Central memory CD8-positive, alpha-beta T cell (primary cell): ENCODE measurements at regions not wholly inside any gene's neighbourhood (a gene's known extent, or its start where the extent isn't known, plus 50 kb on each side); places are given as distances from the start of the nearest gene placed in this dataset.

Experiments used
- ATAC-seq: fragments of 150-1000 bp; cut with Tn5 transposase; replicated peaks from 2 replicates; pipeline ENCODE4 v1.10.0; 2022; ENCODE audit warnings: mild to moderate bottlenecking, moderate FRiP score, moderate number of reproducible peaks; ENCODE audit not compliant: poor library complexity, severe bottlenecking; ENCODE audit errors: extremely low read depth
- DNase-seq, 2 donors: peaks; one replicate each; pipeline ENCODE4 v3.0.0; 2021; ENCODE audit warnings: low spot score in 2 of 2
- H3K27ac Mint-ChIP-seq: one replicate; pipeline ENCODE4 v1.8.0; 2022; ENCODE audit warnings: low read depth, mild to moderate bottlenecking, moderate library complexity, mixed read lengths
- H3K27me3 Mint-ChIP-seq: one replicate; pipeline ENCODE4 v1.8.0; 2022; ENCODE audit warnings: mixed read lengths
- H3K36me3 Mint-ChIP-seq: one replicate; pipeline ENCODE4 v1.8.0; 2022; ENCODE audit warnings: mild to moderate bottlenecking, moderate library complexity, mixed read lengths; ENCODE audit not compliant: insufficient read depth
- H3K4me1 Mint-ChIP-seq: one replicate; pipeline ENCODE4 v1.8.0; 2022; ENCODE audit warnings: mixed read lengths
- H3K4me3 Mint-ChIP-seq: one replicate; pipeline ENCODE4 v1.8.0; 2022; ENCODE audit warnings: mild to moderate bottlenecking, moderate library complexity, mixed read lengths
- H3K9me3 Mint-ChIP-seq: one replicate; pipeline ENCODE4 v1.8.0; 2022; ENCODE audit warnings: mixed read lengths

- Mint-ChIP-seq H3K36me3 (peaks cover 1% of the 10 kb centered on the region), H3K27me3 (peaks cover 55% of the 10 kb centered on the region), H3K4me1 (no peaks in the 10 kb centered on the region), H3K9me3 (no peaks in the 10 kb centered on the region), H3K4me3 (no peak overlapping the region), H3K27ac (no peak overlapping the region)
- ATAC-seq (no peak), DNase-seq (no peak)
Observed at GRCh38 chr21:35674091-35674671, 386.1 kb downstream of the SETD4 start.

DNA sequence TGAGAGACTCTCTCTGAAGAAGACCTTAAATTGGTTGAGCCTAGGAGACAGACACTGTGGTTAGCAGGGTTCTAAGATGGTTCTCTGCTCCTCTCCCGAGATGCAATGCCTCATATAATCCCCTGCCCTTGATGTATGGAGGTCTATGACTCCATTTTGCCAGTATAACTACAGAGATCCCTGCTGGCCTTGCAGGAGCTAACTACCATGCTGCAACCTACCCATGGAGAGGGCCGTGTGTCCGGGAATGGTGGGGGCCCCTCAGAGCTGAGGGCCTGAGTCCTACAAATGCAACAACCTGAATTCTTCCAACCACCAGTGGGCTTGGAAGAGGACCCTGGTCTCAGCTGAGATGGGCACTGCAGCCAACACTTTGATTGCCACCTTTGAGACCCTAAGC, 388.0 kb downstream of the SETD4 start:
- peaks cover 63% of the 10 kb centered on the region for H3K27me3 Mint-ChIP-seq
- H3K27ac Mint-ChIP-seq = no peak overlapping the region
- no peaks in the 10 kb centered on the region for H3K36me3 Mint-ChIP-seq
- no peak overlapping the region for H3K4me3 Mint-ChIP-seq
- H3K4me1 Mint-ChIP-seq = no peaks in the 10 kb centered on the region
- H3K9me3 Mint-ChIP-seq = no peaks in the 10 kb centered on the region
- ATAC-seq (no peak), DNase-seq (no peak)

DNA sequence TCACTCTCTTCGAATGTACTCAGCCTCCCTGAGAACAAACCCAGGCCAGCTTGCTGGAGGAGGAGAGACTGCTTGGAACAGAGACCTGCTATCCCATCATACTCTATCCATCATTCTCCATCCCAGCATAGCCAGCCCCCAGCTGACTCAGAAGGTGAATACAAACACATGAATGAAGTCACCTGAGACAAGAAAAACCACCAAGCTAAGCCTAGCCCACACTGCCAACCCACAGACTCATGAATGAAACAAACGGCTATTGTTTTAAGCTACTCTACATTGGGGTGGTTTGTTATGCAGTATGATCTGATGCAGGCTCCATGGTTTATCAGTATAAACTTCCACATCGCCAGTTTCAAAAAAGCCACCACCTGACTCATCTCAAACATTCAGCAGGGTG, 395.6 kb downstream of the SETD4 start:
- H3K27me3 Mint-ChIP-seq = peaks cover 59% of the 10 kb centered on the region
- H3K9me3 Mint-ChIP-seq = no peaks in the 10 kb centered on the region
- H3K4me1 Mint-ChIP-seq = no peaks in the 10 kb centered on the region
- H3K27ac Mint-ChIP-seq = no peak overlapping the region
- H3K36me3 Mint-ChIP-seq = no peaks in the 10 kb centered on the region
- ATAC-seq (no peak), DNase-seq (no peak)
- no peak overlapping the region for H3K4me3 Mint-ChIP-seq

GRCh38 chr21:35663856-35664606, 396.3 kb downstream of the SETD4 start:
- H3K36me3 Mint-ChIP-seq = no peaks in the 10 kb centered on the region
- DNase-seq (no peak), ATAC-seq (no peak)
- H3K27ac Mint-ChIP-seq = no peak overlapping the region
- no peaks in the 10 kb centered on the region for H3K4me1 Mint-ChIP-seq
- H3K27me3 Mint-ChIP-seq = peaks cover 55% of the 10 kb centered on the region
- no peak overlapping the region for H3K4me3 Mint-ChIP-seq
- no peaks in the 10 kb centered on the region for H3K9me3 Mint-ChIP-seq

DNA sequence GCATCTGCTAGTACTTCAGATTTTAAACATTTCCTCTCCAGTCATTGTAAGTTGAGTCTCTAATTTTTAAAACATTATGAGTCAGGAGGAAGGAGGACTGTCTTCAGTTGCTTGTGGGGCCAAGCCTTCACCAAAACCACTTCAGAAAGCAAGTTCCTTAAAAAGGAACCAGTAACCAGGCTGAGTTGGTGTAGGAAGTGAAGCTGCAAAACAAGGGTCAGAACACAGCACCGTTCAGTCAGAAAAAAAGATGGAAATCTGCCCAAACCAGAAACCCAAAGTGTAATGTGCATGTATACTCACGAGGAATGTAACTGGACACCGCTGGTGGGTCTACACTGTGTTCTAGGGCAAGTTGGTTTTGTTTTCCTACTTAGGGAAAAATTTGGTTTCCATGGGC, 402.1 kb downstream of the SETD4 start:
- no peaks in the 10 kb centered on the region for H3K9me3 Mint-ChIP-seq
- no peak overlapping the region for H3K4me3 Mint-ChIP-seq
- peaks cover 47% of the 10 kb centered on the region for H3K27me3 Mint-ChIP-seq
- no peaks in the 10 kb centered on the region for H3K36me3 Mint-ChIP-seq
- DNase-seq (no peak), ATAC-seq (no peak)
- H3K27ac Mint-ChIP-seq = no peak overlapping the region
- H3K4me1 Mint-ChIP-seq = no peaks in the 10 kb centered on the region

GRCh38 chr21:35652872-35653271, 407.5 kb downstream of the SETD4 start:
- ATAC-seq (no peak), DNase-seq (no peak)
- Mint-ChIP-seq H3K27ac (no peak overlapping the region), H3K36me3 (no peaks in the 10 kb centered on the region), H3K4me3 (no peak overlapping the region), H3K9me3 (no peaks in the 10 kb centered on the region), H3K4me1 (no peaks in the 10 kb centered on the region), H3K27me3 (peaks cover 72% of the 10 kb centered on the region)

DNA sequence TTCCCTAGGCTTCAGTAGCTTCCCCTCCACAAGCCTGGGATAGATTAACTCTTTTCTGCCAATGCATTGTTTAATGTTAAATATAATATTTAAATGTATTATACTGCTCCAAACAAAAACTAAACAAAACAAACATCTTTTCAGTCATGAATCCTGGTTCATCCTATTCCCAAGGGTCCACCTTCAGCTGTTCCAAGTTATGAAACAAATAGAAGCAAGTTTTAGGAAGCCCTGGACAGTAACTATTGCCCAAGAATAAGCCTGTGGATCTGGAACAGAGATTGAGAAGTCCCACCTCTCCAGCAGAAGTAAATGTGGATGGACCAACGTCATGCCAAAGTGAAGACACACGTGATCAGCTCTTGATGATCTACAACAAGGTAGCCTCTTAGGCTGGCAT, 408.1 kb downstream of the SETD4 start:
- ATAC-seq = no peak
- Mint-ChIP-seq H3K4me3 (no peak overlapping the region), H3K36me3 (no peaks in the 10 kb centered on the region), H3K27me3 (peaks cover 65% of the 10 kb centered on the region), H3K4me1 (no peaks in the 10 kb centered on the region), H3K9me3 (no peaks in the 10 kb centered on the region), H3K27ac (no peak overlapping the region)
- no peak for DNase-seq

DNA sequence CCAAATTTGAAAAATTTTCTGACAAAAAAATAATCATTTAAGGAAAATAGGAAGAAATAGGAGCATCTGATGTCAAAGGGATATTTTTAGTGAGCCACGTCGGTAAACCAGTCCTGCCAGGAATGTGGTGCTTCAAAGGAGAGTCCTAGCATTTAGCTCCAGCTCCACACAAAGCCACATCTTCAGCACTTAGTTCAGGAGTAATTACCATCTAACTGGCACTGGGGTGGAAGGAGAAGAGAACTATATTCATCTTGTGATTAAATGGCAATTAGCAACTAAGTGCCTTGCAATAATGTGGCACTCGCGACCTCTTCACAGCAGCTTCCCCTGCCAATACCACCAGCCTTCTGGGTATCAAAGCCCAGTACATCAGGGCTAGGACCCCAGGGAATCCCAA, 409.1 kb downstream of the SETD4 start:
- Mint-ChIP-seq H3K4me3 (no peak overlapping the region), H3K9me3 (no peaks in the 10 kb centered on the region), H3K27ac (no peak overlapping the region), H3K36me3 (no peaks in the 10 kb centered on the region), H3K4me1 (no peaks in the 10 kb centered on the region), H3K27me3 (peaks cover 57% of the 10 kb centered on the region)
- no peak for DNase-seq
- no peak for ATAC-seq

DNA sequence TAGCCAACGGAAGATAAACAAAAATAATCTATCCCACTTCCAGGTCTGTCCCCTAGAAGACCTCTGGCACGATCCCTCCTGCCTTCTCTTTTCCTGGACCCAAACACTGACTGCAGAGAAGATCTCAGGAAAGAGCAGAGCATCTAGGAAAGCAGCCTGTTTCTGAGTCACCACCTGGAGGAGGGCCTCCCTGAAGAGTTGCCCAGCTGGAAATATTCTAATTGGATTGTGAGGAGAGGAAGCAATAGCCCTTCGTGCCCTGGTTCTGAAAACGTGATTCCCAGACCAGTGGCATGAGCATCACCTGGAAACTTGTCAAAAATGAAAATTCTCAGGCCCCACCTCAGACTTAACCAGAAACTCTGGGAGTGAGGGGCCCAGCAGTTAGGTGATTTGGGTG, 411.1 kb downstream of the SETD4 start:
- no peak for ATAC-seq
- H3K27ac Mint-ChIP-seq = no peak overlapping the region
- H3K36me3 Mint-ChIP-seq = no peaks in the 10 kb centered on the region
- H3K4me3 Mint-ChIP-seq = no peak overlapping the region
- H3K9me3 Mint-ChIP-seq = no peaks in the 10 kb centered on the region
- H3K4me1 Mint-ChIP-seq = no peaks in the 10 kb centered on the region
- no peak for DNase-seq
- H3K27me3 Mint-ChIP-seq = peaks cover 65% of the 10 kb centered on the region

DNA sequence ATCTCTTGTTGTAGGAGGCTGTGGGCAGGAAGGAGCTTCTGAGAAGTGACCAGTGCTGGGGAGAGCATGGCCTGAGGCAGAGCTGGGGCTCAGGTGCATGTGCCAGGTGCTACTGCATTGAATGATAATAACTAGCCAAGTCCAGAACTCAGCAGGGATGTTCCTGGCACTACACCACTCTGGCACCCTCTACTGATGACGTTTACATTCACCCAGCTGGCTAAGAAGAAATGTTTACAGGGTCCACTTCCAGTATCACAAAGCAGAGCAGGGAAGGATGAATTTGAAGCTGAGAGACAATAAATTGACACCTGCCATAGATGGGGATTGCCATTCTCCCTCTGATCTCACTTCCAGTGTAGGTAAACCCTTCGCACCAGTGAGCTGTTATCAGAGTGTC, 411.8 kb downstream of the SETD4 start:
- Mint-ChIP-seq H3K9me3 (no peaks in the 10 kb centered on the region), H3K4me3 (no peak overlapping the region), H3K4me1 (no peaks in the 10 kb centered on the region), H3K36me3 (no peaks in the 10 kb centered on the region), H3K27me3 (peaks cover 71% of the 10 kb centered on the region), H3K27ac (no peak overlapping the region)
- ATAC-seq (no peak), DNase-seq (no peak)

GRCh38 chr21:35646606-35647005, 413.7 kb downstream of the SETD4 start:
- ATAC-seq (no peak), DNase-seq (no peak)
- H3K4me1 Mint-ChIP-seq = no peaks in the 10 kb centered on the region
- H3K27me3 Mint-ChIP-seq = peaks cover 78% of the 10 kb centered on the region
- no peak overlapping the region for H3K4me3 Mint-ChIP-seq
- no peaks in the 10 kb centered on the region for H3K9me3 Mint-ChIP-seq
- no peak overlapping the region for H3K27ac Mint-ChIP-seq
- no peaks in the 10 kb centered on the region for H3K36me3 Mint-ChIP-seq

DNA sequence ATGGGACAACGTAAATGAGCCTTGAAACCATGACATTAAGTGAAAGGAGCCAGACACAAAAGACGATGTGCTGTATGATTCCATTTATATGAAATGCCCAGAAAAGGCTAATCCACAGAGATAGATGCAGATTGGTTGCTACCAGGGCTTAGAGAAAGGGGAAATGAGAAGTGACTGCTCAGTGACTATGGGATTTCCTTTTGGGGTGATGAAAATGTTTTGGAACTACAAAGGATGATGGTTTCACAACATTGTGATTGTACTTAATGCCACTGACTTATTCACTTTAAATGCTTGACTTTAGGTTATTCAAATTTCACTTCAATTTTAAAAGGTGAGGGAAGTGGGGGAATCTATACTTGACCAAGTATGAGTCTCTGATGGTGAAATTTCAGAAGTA, 414.3 kb downstream of the SETD4 start:
- no peak overlapping the region for H3K27ac Mint-ChIP-seq
- H3K4me1 Mint-ChIP-seq = no peaks in the 10 kb centered on the region
- no peak overlapping the region for H3K4me3 Mint-ChIP-seq
- no peaks in the 10 kb centered on the region for H3K36me3 Mint-ChIP-seq
- no peaks in the 10 kb centered on the region for H3K9me3 Mint-ChIP-seq
- no peak for ATAC-seq
- DNase-seq = no peak
- peaks cover 75% of the 10 kb centered on the region for H3K27me3 Mint-ChIP-seq

GRCh38 chr21:35644523-35644922, 415.8 kb downstream of the SETD4 start:
- H3K27ac Mint-ChIP-seq = no peak overlapping the region
- DNase-seq (no peak), ATAC-seq (no peak)
- H3K4me1 Mint-ChIP-seq = no peaks in the 10 kb centered on the region
- no peaks in the 10 kb centered on the region for H3K9me3 Mint-ChIP-seq
- H3K27me3 Mint-ChIP-seq = peaks cover 60% of the 10 kb centered on the region
- H3K4me3 Mint-ChIP-seq = no peak overlapping the region
- H3K36me3 Mint-ChIP-seq = no peaks in the 10 kb centered on the region
